ENCODE measurements at regions not wholly inside any gene's neighbourhood (a gene's known extent, or its start where the extent isn't known, plus 50 kb on each side); places are given as distances from the start of the nearest gene placed in this dataset.

- no peak for DNase-seq (ENCODE audit: low spot score in 2 of 2)
- FAIRE-seq: no peak
These were observed 58.4 kb downstream of the ARL4C start for GRCh38 chr2:234438305-234438977.

GRCh38 chr2:234437642-234438304, 59.1 kb downstream of the ARL4C start:
- FAIRE-seq: no peak

DNA sequence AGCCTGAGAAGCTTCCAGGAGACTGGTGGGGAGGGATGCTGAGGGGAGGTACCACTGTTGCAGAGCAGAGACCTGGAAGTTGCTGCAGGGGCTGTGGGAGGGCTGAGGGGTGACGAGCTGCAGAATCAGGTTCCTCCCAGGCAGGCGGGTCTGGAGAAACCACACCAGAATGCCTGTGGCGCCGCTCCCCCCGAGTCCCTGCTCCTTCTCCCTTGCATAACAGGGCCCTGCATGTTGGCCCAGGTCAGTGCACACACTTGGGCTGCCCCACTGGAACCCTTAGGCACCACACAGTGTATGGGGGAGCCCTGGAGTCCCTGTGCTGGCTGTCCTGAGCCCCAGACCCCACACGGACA, 60.4 kb downstream of the ARL4C start:
- FAIRE-seq (no peak), DNase-seq (ENCODE audit: low spot score in 2 of 2) (no peak)

More at GRCh38 chr2:234437642-234438304, 59.1 kb downstream of the ARL4C start:
- DNase-seq (ENCODE audit: low spot score in 2 of 2): peak in 1 of 2 donors; percentile 38

GRCh38 chr2:234435836-234436481, 60.9 kb downstream of the ARL4C start:
- DNase-seq (ENCODE audit: low spot score in 2 of 2) (no peak), FAIRE-seq (no peak)

DNA sequence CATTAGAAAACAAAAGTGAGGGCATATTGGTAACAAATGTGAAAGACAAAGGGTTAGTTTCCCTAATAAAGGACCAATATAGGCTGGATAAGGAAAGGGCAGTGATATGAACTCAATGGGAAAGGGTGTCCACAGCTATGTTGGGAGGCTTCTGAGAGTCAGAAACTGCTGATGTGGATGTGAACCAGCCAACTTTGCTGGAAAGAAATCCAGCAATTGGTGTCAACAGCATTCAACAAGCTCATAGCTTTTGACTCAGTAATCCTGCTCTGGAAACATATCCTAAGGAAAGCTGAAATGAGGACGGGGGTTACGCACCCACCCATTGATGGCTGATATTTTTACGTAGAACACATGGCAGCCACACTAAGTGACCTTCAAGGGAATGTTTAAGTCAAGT, 63.7 kb downstream of the ARL4C start:
- DNase-seq (ENCODE audit: low spot score in 2 of 2) (no peak), FAIRE-seq (no peak)

GRCh38 chr2:234430871-234431270, 66.0 kb downstream of the ARL4C start:
- no peak for DNase-seq (ENCODE audit: low spot score in 2 of 2)
- no peak for FAIRE-seq

GRCh38 chr2:234429265-234429664, 67.6 kb downstream of the ARL4C start:
- no peak for FAIRE-seq
- DNase-seq (ENCODE audit: low spot score in 2 of 2): no peak

GRCh38 chr2:234427081-234428061, 69.5 kb downstream of the ARL4C start:
- DNase-seq (ENCODE audit: low spot score in 2 of 2): no peak

DNA sequence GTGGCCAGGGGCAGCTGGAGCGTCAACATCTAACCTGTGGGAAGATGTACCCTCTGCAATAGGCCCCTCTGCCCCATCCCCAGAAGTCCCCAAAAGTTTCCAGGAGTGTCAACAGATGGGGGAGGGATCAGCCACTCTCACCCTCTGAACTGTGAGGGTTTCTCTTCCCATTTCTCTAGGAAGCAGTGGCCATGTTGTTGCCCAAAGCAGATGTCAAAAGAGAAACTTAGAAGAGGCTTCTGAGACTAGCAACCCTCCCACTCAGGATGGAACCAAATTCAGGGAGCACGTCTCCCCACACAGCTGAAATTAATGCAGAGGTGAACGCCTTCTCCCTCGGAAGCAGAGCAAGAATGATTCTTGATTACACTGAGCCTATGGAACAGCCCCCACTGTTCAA, 70.3 kb downstream of the ARL4C start:
- no peak for FAIRE-seq
- no peak for DNase-seq (ENCODE audit: low spot score in 2 of 2)

More at GRCh38 chr2:234427081-234428061, 69.5 kb downstream of the ARL4C start:
- no peak for FAIRE-seq

DNA sequence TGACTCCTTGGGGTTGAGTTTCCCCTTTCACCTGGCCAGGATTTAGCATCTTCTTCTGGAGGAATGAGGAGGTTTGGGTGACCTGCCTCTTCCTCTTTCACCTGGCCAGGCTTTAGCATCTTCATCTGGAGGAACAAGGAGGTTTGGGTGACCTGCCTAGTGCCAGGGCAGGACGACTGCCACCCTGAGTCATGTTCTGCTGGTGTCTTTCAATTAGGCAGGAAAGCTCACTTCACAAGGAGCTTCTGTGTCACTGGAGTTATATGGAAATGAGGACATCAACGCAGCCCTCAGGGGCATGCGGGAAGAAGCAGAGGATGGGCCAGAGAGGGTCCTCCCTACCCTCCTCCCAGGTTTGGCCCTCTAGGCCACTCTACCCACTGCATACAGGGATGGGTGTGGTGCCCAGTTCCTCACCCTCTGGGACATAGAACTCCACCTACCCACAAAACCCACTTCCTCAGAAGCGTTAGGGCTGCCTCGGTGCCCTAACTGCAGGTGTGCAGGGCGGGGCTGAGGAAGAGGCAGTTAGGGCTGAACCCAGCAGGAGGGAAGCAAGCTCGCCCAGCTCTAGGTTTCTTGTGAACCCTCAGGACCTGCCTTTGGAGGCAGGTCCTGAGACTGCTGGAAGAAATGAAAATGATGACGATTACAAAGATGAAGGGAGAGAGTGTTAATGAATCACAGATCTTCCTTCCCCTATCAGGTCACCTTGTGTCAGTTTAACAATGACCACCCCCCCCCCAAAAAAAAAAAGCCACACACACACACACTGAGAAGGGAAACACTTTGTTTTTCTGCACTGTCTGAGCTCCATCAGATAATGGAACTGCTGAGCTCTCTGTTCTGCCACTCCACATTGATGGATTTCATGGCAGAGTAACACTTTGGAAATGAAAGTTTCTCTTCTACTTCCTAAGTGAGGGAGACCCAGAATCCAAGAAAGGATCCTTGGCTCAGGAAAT, 71.0 kb downstream of the ARL4C start:
- DNase-seq (ENCODE audit: low spot score in 2 of 2): no peak
- FAIRE-seq: no peak

- DNase-seq (ENCODE audit: low spot score in 2 of 2) (no peak), FAIRE-seq (no peak)
These were observed 73.0 kb downstream of the ARL4C start for GRCh38 chr2:234423884-234424283.

DNA sequence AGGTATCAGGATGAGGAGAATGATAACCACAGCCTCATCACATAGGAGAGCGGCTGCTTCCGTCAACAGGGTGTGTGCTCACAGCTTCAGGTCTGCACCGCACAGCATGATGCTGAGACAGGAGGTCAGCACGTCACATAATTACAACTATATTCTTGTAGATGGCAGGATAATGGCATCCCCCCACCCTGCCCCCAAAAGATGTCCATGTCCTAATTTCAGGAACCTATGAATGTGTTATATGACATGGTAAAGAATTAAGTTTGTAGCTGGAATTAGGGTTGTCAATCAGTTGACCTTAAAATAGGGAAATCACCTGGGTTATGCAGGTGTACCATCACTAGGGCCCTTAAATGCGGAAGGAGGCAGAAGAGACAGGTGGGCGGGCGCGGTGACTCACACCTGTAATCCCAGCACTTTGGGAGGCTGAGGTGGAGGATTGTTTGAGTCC, 73.9 kb downstream of the ARL4C start:
- DNase-seq (ENCODE audit: low spot score in 2 of 2) (no peak), FAIRE-seq (no peak)

GRCh38 chr2:234422273-234422732, 74.6 kb downstream of the ARL4C start:
- FAIRE-seq: no peak
- no peak for DNase-seq (ENCODE audit: low spot score in 2 of 2)

DNA sequence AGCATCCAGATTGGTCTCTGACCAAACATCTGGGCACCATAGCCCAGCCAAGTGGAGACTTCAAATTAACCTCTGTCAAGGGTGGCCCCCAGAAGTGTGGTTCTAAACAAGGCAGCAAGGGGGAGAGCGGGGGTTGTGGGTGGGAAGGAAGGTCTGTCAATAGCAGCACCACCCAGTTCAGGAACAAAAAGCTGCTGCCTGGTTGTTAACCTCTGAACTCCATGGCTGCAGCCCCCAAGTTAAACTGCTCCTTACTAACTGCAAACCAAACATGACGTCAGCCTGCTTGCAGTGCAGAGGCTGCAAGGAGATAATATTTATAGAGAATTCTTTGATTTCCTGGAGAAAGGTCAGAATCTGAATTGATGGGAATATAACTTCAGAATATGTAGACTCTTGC, 76.5 kb downstream of the ARL4C start:
- no peak for DNase-seq (ENCODE audit: low spot score in 2 of 2)

DNA sequence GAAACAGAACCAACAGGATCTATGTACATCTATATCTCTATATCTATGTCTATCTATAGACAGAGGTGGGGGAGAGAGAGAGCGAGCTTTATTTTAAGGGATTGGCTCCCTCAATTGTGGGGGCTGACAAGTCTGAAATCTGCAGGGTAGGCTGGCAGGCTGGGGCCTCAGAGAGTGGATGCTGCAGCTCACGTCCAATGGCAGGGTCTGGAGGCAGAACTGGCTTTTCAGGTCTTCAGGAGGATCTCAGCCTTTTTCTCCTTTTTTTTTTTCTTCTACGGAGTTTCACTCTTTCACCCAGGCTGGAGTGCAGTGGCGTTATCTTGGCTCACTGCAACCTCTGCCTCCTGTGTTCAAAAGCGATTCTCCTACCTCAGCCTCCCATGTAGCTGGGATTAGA, 77.2 kb downstream of the ARL4C start:
- no peak for DNase-seq (ENCODE audit: low spot score in 2 of 2)

More for the DNA sequence above, 76.5 kb downstream of the ARL4C start:
- FAIRE-seq: no peak

GRCh38 chr2:234415706-234416105, 81.2 kb downstream of the ARL4C start:
- no peak for DNase-seq (ENCODE audit: low spot score in 2 of 2)
- no peak for FAIRE-seq

More for the DNA sequence above, 77.2 kb downstream of the ARL4C start:
- FAIRE-seq: no peak

- FAIRE-seq: no peak
These were observed 82.3 kb downstream of the ARL4C start for GRCh38 chr2:234414596-234414995.

DNA sequence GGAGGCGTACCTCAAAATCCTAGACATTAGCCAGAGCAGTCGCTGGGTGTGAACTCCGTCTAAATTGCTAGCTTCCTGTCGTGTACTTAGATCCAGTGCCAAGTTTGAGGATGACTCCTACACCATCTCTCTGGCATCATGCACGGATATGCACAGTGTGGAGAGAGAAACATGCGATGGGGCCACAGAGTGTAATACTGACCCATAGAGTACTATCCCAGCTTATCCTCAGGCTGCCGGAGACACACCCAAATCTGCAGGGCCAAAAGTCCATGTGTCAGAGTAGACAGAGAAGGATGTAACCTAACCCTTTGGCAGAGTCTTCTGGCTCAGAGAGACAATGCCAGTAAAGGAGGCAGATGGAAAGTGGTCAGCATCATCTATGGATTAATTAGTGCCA, 84.2 kb downstream of the ARL4C start:
- FAIRE-seq (no peak), DNase-seq (ENCODE audit: low spot score in 2 of 2) (no peak)

More at GRCh38 chr2:234414596-234414995, 82.3 kb downstream of the ARL4C start:
- no peak for DNase-seq (ENCODE audit: low spot score in 2 of 2)

GRCh38 chr2:234411793-234412192, 85.1 kb downstream of the ARL4C start:
- DNase-seq (ENCODE audit: low spot score in 2 of 2): no peak
- FAIRE-seq: no peak
